WTC11 (cell line): ENCODE measurements at regions not wholly inside any gene's neighbourhood (a gene's known extent, or its start where the extent isn't known, plus 50 kb on each side); places are given as distances from the start of the nearest gene placed in this dataset.

Experiments
- ATAC-seq: fragments of 200-7000 bp; cut with Tn5 transposase; 2 replicates; pipeline ENCODE4 v1.10.0; 2021; ENCODE audit warnings: mild to moderate bottlenecking, moderate library complexity
- CTCF ChIA-PET: fragments of 300-600 bp; sonication (Branson Sonifier 250); formaldehyde crosslinking; loops from one replicate; lab custom pipeline; 2021; ENCODE audit warnings: antibody characterized with exemption; lab: Charles Lee
- POLR2A ChIA-PET: fragments of 350-600 bp; sonication (Branson Sonifier 250); formaldehyde crosslinking; loops from one replicate; lab custom pipeline; 2021; ENCODE audit warnings: antibody characterized with exemption; lab: Charles Lee
- DNase-seq: peaks from one replicate; pipeline ENCODE4 v3.0.0; 2021; ENCODE audit warnings: low spot score
- H3K27ac Mint-ChIP-seq: 2 replicates; pipeline ENCODE4 v1.8.0; 2021; ENCODE audit warnings: mixed read lengths
- H3K27me3 Mint-ChIP-seq: 2 replicates; pipeline ENCODE4 v1.8.0; 2021; ENCODE audit warnings: low read depth, mild to moderate bottlenecking, moderate library complexity, mixed read lengths
- H3K36me3 Mint-ChIP-seq: 2 replicates; pipeline ENCODE4 v1.8.0; 2021; ENCODE audit warnings: mixed read lengths
- H3K4me1 Mint-ChIP-seq: 2 replicates; pipeline ENCODE4 v1.8.0; 2022; ENCODE audit warnings: mixed read lengths
- H3K4me3 Mint-ChIP-seq: 2 replicates; pipeline ENCODE4 v1.8.0; 2021; ENCODE audit warnings: mild to moderate bottlenecking, moderate library complexity, mixed read lengths
- H3K9me3 Mint-ChIP-seq: 2 replicates; pipeline ENCODE4 v1.8.0; 2021; ENCODE audit warnings: mixed read lengths
- AFF4 ChIP-seq: sonication (generic); formaldehyde crosslinking; IDR thresholded peaks from 2 replicates; pipeline ENCODE4 v1.8.1; 2023; ENCODE audit warnings: mild to moderate bottlenecking, missing genetic modification reagents, borderline replicate concordance
- ATF2 ChIP-seq: sonication (generic); formaldehyde crosslinking; IDR thresholded peaks from 2 replicates; pipeline ENCODE4 v1.8.1; 2022; ENCODE audit warnings: low read depth, missing genetic modification reagents, borderline replicate concordance
- ESRRA ChIP-seq: sonication (generic); formaldehyde crosslinking; IDR thresholded peaks from 2 replicates; pipeline ENCODE4 v1.8.1; 2022; ENCODE audit warnings: mild to moderate bottlenecking, missing genetic modification reagents, borderline replicate concordance
- FOXJ3 ChIP-seq: sonication (generic); formaldehyde crosslinking; IDR thresholded peaks from 2 replicates; pipeline ENCODE4 v1.9.0; 2021; ENCODE audit warnings: missing genetic modification reagents, mild to moderate bottlenecking, borderline replicate concordance
- GRHL2 ChIP-seq: fragments of 250-450 bp; sonication (Bioruptor Pico); IDR thresholded peaks from 2 replicates; pipeline ENCODE4 v1.8.0; 2022; ENCODE audit warnings: mild to moderate bottlenecking, moderate library complexity; ENCODE audit not compliant: insufficient replicate concordance, severe bottlenecking
- GTF2I ChIP-seq: fragments of 250-450 bp; sonication (Bioruptor Pico); conservative IDR thresholded peaks from 2 replicates; pipeline ENCODE4 v1.4.0; 2021; ENCODE audit warnings: mild to moderate bottlenecking
- HMGXB4 ChIP-seq: sonication (generic); formaldehyde crosslinking; IDR thresholded peaks from 2 replicates; pipeline ENCODE4 v1.8.1; 2023; ENCODE audit warnings: mild to moderate bottlenecking, moderate library complexity, missing genetic modification reagents
- IRF1 ChIP-seq: sonication (generic); formaldehyde crosslinking; IDR thresholded peaks from 2 replicates; pipeline ENCODE4 v1.8.0; 2023; ENCODE audit warnings: missing genetic modification reagents
- NFATC4 ChIP-seq: fragments of 250-450 bp; sonication (Bioruptor Pico); IDR thresholded peaks from 2 replicates; pipeline ENCODE4 v1.9.0; 2021; ENCODE audit warnings: mild to moderate bottlenecking
- NFYB ChIP-seq: sonication (generic); formaldehyde crosslinking; conservative IDR thresholded peaks from 2 replicates; pipeline ENCODE4 v1.8.0; 2022; ENCODE audit warnings: low read depth, missing genetic modification reagents
- NR3C1 ChIP-seq: sonication (generic); formaldehyde crosslinking; conservative IDR thresholded peaks from 2 replicates; pipeline ENCODE4 v1.8.1; 2023; ENCODE audit warnings: low read depth, mild to moderate bottlenecking, missing genetic modification reagents
- TCF7 ChIP-seq: sonication (generic); formaldehyde crosslinking; IDR thresholded peaks from 2 replicates; pipeline ENCODE4 v1.8.0; 2022; ENCODE audit warnings: mild to moderate bottlenecking, low read depth, missing genetic modification reagents, moderate library complexity
- TP53 ChIP-seq: sonication (generic); formaldehyde crosslinking; IDR thresholded peaks from 2 replicates; pipeline ENCODE4 v1.8.1; 2023; ENCODE audit warnings: mild to moderate bottlenecking, missing genetic modification reagents
- USF1 ChIP-seq: sonication (generic); formaldehyde crosslinking; IDR thresholded peaks from 2 replicates; pipeline ENCODE4 v1.8.0; 2022; ENCODE audit warnings: mild to moderate bottlenecking, missing genetic modification reagents
- ZMAT4 ChIP-seq: fragments of 250-450 bp; sonication (Bioruptor Pico); IDR thresholded peaks from 2 replicates; pipeline ENCODE4 v1.9.0; 2021; ENCODE audit warnings: mild to moderate bottlenecking
- ZNF121 ChIP-seq: sonication (generic); formaldehyde crosslinking; IDR thresholded peaks from 2 replicates; pipeline ENCODE4 v1.8.0; 2023; ENCODE audit warnings: missing genetic modification reagents
- ZNF263 ChIP-seq: sonication (generic); formaldehyde crosslinking; IDR thresholded peaks from 2 replicates; pipeline ENCODE4 v1.8.1; 2022; ENCODE audit warnings: low read depth, mild to moderate bottlenecking, moderate library complexity, missing genetic modification reagents
- ZNF512 ChIP-seq: sonication (generic); formaldehyde crosslinking; IDR thresholded peaks from 2 replicates; pipeline ENCODE4 v1.8.1; 2022; ENCODE audit warnings: missing genetic modification reagents, borderline replicate concordance
- ZSCAN18 ChIP-seq: fragments of 250-450 bp; sonication (Bioruptor Pico); IDR thresholded peaks from 2 replicates; pipeline ENCODE4 v2.1.2; 2022; ENCODE audit warnings: mild to moderate bottlenecking, moderate library complexity

- Mint-ChIP-seq H3K27me3 (no peaks in the 10 kb centered on the region), H3K36me3 (no peaks in the 10 kb centered on the region), H3K9me3 (no peaks in the 10 kb centered on the region), H3K27ac (no peak overlapping the region), H3K4me1 (peaks cover 6% of the 10 kb centered on the region), H3K4me3 (no peak overlapping the region)
- no peak for ATAC-seq
- no peak for DNase-seq
- CTCF ChIA-PET = no interaction called here
- TF ChIP-seq ZNF121 (CRISPR knock-in tag) (peak; percentile 27; the same call in 1 of the 2 replicates), ESRRA (no peak)
- POLR2A ChIA-PET = no interaction called here
Observed at GRCh38 chr7:12862146-12862545, 174.7 kb downstream of the ARL4A start.

GRCh38 chr7:12864470-12865046, 177.1 kb downstream of the ARL4A start:
- no peaks in the 10 kb centered on the region for H3K9me3 Mint-ChIP-seq
- no peaks in the 10 kb centered on the region for H3K27me3 Mint-ChIP-seq
- ChIA-PET POLR2A (no interaction called here), CTCF (no interaction called here)
- H3K4me1 Mint-ChIP-seq = peaks cover 6% of the 10 kb centered on the region
- ATAC-seq = no peak
- no peak overlapping the region for H3K27ac Mint-ChIP-seq
- DNase-seq = no peak
- TF ChIP-seq ESRRA (no peak), ZNF121 (CRISPR knock-in tag) (no peak), ZNF263 (CRISPR knock-in tag) (no peak), USF1 (CRISPR knock-in tag) (no peak), TCF7 (CRISPR knock-in tag) (no peak), IRF1 (CRISPR knock-in tag) (no peak), NFATC4 (CRISPR knock-in tag) (no peak), ZNF512 (CRISPR knock-in tag) (no peak), AFF4 (CRISPR knock-in tag) (no peak), FOXJ3 (CRISPR knock-in tag) (no peak), GRHL2 (CRISPR knock-in tag) (no peak), TP53 (CRISPR knock-in tag) (no peak), NFYB (CRISPR knock-in tag) (no peak), ATF2 (CRISPR knock-in tag) (no peak), ZMAT4 (CRISPR knock-in tag) (no peak), GTF2I (no peak), HMGXB4 (CRISPR knock-in tag) (no peak), ZSCAN18 (CRISPR knock-in tag) (no peak), NR3C1 (CRISPR knock-in tag) (no peak)
- TF ChIP-seq, all 79 proteins: peak for 0
- H3K36me3 Mint-ChIP-seq = no peaks in the 10 kb centered on the region
- no peak overlapping the region for H3K4me3 Mint-ChIP-seq
